Muscle layer of colon (tissue), 2 donors: ENCODE measurements at regions not wholly inside any gene's neighbourhood (a gene's known extent, or its start where the extent isn't known, plus 50 kb on each side); places are given as distances from the start of the nearest gene placed in this dataset.

Source experiments
- H3K27ac ChIP-seq: one replicate; pipeline ENCODE4 v1.7.0; 2013; ENCODE audit warnings: low read depth, mild to moderate bottlenecking, low read length, moderate library complexity
- H3K27me3 ChIP-seq, 2 donors: one replicate each; pipeline ENCODE4 v1.7.0; 2013; ENCODE audit warnings: low read length in 2 of 2, mild to moderate bottlenecking in 2 of 2; ENCODE audit not compliant: insufficient read depth in 2 of 2, control insufficient read depth in 1 of 2
- H3K36me3 ChIP-seq: one replicate; pipeline ENCODE4 v1.7.0; 2013; ENCODE audit warnings: mild to moderate bottlenecking, low read length; ENCODE audit not compliant: insufficient read depth
- H3K4me1 ChIP-seq: one replicate; pipeline ENCODE4 v1.7.0; 2013; ENCODE audit warnings: mild to moderate bottlenecking, low read length; ENCODE audit not compliant: insufficient read depth
- H3K4me3 ChIP-seq, 2 donors: one replicate each; pipeline ENCODE4 v1.7.0; 2013; ENCODE audit warnings: low read length in 2 of 2, low read depth in 1 of 2, mild to moderate bottlenecking in 1 of 2, moderate library complexity in 1 of 2
- H3K9ac ChIP-seq: one replicate; pipeline ENCODE4 v1.7.0; 2013; ENCODE audit warnings: low read length
- H3K9me3 ChIP-seq: one replicate; pipeline ENCODE4 v1.7.0; 2013; ENCODE audit warnings: mild to moderate bottlenecking, low read length
- donor health status: abdominal sarcoma.
- donor health status: Adenocarcinoma of cecum.

GRCh38 chr12:91556909-91557308 is 374.3 kb upstream of the DCN start:
- no peak overlapping the region for H3K27ac ChIP-seq
- H3K36me3 ChIP-seq, result no peaks in the 10 kb centered on the region
- no peak overlapping the region for H3K9ac ChIP-seq
- H3K4me3 ChIP-seq, result no peak overlapping the region
- H3K27me3 ChIP-seq, result no peaks in the 10 kb centered on the region
- no peaks in the 10 kb centered on the region for H3K9me3 ChIP-seq
- no peaks in the 10 kb centered on the region for H3K4me1 ChIP-seq

GRCh38 chr12:91555436-91556415 is 373.1 kb upstream of the DCN start:
- Histone ChIP-seq H3K4me3 (no peak overlapping the region), H3K9me3 (no peaks in the 10 kb centered on the region), H3K27ac (no peak overlapping the region), H3K4me1 (no peaks in the 10 kb centered on the region), H3K27me3 (no peaks in the 10 kb centered on the region), H3K9ac (no peak overlapping the region), H3K36me3 (no peaks in the 10 kb centered on the region)

GRCh38 chr12:91551927-91552326 is 369.3 kb upstream of the DCN start:
- H3K27me3 ChIP-seq, result no peaks in the 10 kb centered on the region
- no peak overlapping the region for H3K4me3 ChIP-seq

GRCh38 chr12:91551242-91551641 is 368.6 kb upstream of the DCN start:
- Histone ChIP-seq H3K4me1 (no peaks in the 10 kb centered on the region), H3K27me3 (no peaks in the 10 kb centered on the region), H3K36me3 (no peaks in the 10 kb centered on the region), H3K9ac (no peak overlapping the region), H3K27ac (no peak overlapping the region), H3K4me3 (no peak overlapping the region), H3K9me3 (no peaks in the 10 kb centered on the region)

More at GRCh38 chr12:91551927-91552326, 369.3 kb upstream of the DCN start:
- Histone ChIP-seq H3K9ac (no peak overlapping the region), H3K4me1 (no peaks in the 10 kb centered on the region), H3K36me3 (no peaks in the 10 kb centered on the region), H3K27ac (no peak overlapping the region), H3K9me3 (no peaks in the 10 kb centered on the region)

- Histone ChIP-seq H3K27ac (no peak overlapping the region), H3K4me3 (no peak overlapping the region), H3K9me3 (no peaks in the 10 kb centered on the region), H3K36me3 (no peaks in the 10 kb centered on the region), H3K9ac (no peak overlapping the region), H3K27me3 (no peaks in the 10 kb centered on the region), H3K4me1 (no peaks in the 10 kb centered on the region)
Measured at GRCh38 chr12:91542666-91543065, 360.0 kb upstream of the DCN start.

- Histone ChIP-seq H3K4me1 (no peaks in the 10 kb centered on the region), H3K4me3 (no peak overlapping the region), H3K9ac (no peak overlapping the region), H3K27me3 (no peaks in the 10 kb centered on the region), H3K27ac (no peak overlapping the region), H3K36me3 (no peaks in the 10 kb centered on the region), H3K9me3 (no peaks in the 10 kb centered on the region)
Measured at GRCh38 chr12:91542067-91542466, 359.4 kb upstream of the DCN start.

- Histone ChIP-seq H3K9me3 (no peaks in the 10 kb centered on the region), H3K36me3 (no peaks in the 10 kb centered on the region), H3K4me3 (no peak overlapping the region), H3K4me1 (no peaks in the 10 kb centered on the region), H3K9ac (no peak overlapping the region), H3K27ac (no peak overlapping the region), H3K27me3 (no peaks in the 10 kb centered on the region)
Measured at GRCh38 chr12:91538418-91538817, 355.8 kb upstream of the DCN start.

- Histone ChIP-seq H3K9me3 (no peaks in the 10 kb centered on the region), H3K4me1 (no peaks in the 10 kb centered on the region), H3K27me3 (no peaks in the 10 kb centered on the region), H3K36me3 (no peaks in the 10 kb centered on the region), H3K4me3 (no peak overlapping the region), H3K9ac (no peak overlapping the region), H3K27ac (no peak overlapping the region)
Measured at GRCh38 chr12:91533366-91533765, 350.7 kb upstream of the DCN start.

- H3K36me3 ChIP-seq, result no peaks in the 10 kb centered on the region
- H3K4me1 ChIP-seq, result no peaks in the 10 kb centered on the region
- no peaks in the 10 kb centered on the region for H3K27me3 ChIP-seq
Measured at GRCh38 chr12:91529829-91530228, 347.2 kb upstream of the DCN start.

GRCh38 chr12:91523831-91524230 is 341.2 kb upstream of the DCN start:
- Histone ChIP-seq H3K36me3 (no peaks in the 10 kb centered on the region), H3K27me3 (no peaks in the 10 kb centered on the region), H3K4me3 (no peak overlapping the region), H3K27ac (no peak overlapping the region), H3K9ac (no peak overlapping the region), H3K9me3 (no peaks in the 10 kb centered on the region), H3K4me1 (no peaks in the 10 kb centered on the region)

More at GRCh38 chr12:91529829-91530228, 347.2 kb upstream of the DCN start:
- H3K4me3 ChIP-seq, result no peak overlapping the region
- no peak overlapping the region for H3K9ac ChIP-seq
- H3K9me3 ChIP-seq, result no peaks in the 10 kb centered on the region
- no peak overlapping the region for H3K27ac ChIP-seq

GRCh38 chr12:91516695-91517047 is 334.1 kb upstream of the DCN start:
- H3K9me3 ChIP-seq, result no peaks in the 10 kb centered on the region
- H3K4me1 ChIP-seq, result no peaks in the 10 kb centered on the region
- H3K9ac ChIP-seq, result no peak overlapping the region
- no peaks in the 10 kb centered on the region for H3K27me3 ChIP-seq
- no peak overlapping the region for H3K4me3 ChIP-seq
- H3K36me3 ChIP-seq, result no peaks in the 10 kb centered on the region
- H3K27ac ChIP-seq, result no peak overlapping the region
